HG03095 (cell line): ENCODE measurements at regions not wholly inside any gene's neighbourhood (a gene's known extent, or its start where the extent isn't known, plus 50 kb on each side); places are given as distances from the start of the nearest gene placed in this dataset.
"Not testable (repeated sequence)": the region's sequence is repeated elsewhere in the genome, so short reads cannot be mapped to it uniquely, and the experiment has no call there.

Experiments used
- ATAC-seq: cut with Tn5 transposase; IDR thresholded peaks from one replicate; pipeline ENCODE4 v1.9.1; 2021; ENCODE audit warnings: moderate library complexity; ENCODE audit not compliant: unreplicated experiment

GRCh38 chr20:29516847-29517246, 1740.6 kb upstream of the DEFB115 start:
- ATAC-seq = not testable (repeated sequence)

DNA sequence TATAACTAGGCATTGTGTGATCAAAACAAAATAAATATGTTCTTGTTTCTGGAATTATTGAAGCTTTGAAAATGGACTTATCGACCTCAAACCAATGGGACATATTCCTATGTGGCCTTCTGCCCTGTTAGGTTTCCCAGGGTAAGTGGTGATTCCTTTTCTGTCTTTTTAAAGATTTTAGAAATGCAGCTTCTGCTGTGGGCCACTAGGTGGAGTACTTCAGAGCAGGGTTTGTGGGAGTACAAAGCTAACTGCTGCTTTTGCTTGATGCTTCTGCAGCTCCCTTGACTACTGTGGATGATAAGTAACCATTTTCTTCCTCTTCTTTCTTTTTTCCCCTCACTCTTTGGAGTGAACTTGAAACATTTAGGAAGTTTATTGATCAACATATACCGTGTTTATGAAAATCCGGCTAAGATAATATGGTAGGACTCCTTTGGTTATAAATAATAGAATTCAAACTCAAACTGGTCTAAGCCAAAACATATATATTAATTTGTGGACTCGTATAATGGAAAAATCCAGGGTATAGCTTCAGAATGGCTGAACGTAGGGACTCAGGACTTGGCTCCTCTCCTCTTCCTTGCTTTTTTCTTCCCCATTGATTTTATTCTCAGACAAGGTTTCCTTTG, 1737.7 kb upstream of the DEFB115 start:
- ATAC-seq = not testable (repeated sequence)

- ATAC-seq = not testable (repeated sequence)
Measured at GRCh38 chr20:29533566-29534177, 1723.8 kb upstream of the DEFB115 start.

DNA sequence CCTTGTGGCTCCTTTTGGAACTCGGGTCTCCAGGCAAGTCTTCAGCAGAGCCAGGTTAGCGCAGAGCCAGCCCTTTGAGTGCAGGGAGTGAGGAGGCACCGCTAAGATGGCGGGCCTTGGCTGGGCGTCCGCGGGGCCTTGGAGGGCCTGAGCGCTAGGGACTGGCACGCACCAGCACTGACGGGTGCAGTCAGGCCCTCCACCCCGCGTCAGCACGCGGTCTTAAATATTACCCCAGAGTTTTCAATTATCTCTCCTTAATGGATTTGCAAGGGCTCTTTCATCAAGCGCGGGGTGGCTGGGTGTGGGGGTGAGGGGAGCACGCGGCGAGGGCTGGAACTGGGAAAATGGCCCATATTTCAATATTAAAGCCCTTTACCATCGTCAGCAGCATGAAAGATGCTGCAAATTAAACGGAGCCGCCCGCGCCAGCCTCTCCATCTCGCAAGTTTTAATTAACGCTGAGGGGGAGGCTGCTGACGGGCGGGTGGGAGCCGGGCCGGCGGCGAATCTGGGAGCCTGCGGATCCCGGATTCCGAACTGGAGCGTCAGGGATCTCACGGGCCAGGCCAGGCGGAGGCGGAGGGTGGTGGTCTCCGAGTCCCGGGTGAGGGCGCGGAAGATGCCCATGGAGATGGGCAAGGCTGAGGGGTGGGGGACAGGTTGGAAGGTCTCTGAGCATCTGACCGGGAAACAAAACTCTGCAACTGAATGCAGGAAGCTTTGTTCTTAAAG, 1690.4 kb upstream of the DEFB115 start:
- not testable (repeated sequence) for ATAC-seq

DNA sequence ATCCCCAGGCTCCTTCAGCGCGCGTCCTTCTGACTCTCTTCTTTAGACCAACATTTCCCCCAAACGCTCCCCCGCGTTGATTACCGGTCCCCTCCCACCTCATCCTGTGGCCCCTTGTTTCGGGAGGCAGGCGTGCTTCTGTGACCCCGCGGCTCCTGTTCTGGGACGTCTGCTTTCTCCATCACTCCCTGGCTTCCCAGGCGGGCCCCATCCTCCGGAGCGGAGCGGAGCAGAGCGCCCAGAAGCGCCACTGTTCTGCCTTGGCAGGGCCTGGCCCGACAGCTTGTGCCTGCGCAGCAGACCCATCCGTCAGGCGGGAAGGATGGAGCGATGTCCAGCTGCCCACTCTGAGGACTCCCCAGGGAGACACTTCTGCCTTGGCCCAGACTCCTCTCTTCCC, 1689.8 kb upstream of the DEFB115 start:
- ATAC-seq = not testable (repeated sequence)

DNA sequence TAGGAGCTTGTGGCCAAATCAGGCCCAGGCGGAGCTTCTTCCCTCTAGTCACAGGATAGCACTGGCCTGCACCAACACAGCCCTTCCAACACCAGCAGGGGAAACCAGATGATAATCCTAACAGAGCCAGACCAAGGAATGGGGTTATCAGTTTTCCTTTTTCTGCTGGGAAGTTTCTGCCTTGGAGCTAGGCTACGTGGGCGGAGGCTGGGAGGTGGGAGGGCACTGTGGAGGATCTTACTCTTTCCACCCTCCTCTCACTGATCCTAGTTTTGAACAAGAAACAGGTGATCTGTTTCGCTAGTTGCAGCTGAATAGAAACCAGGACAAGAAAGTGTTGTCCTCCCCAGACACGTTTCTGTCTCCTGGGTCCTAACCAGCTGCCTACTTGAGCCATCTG, 1687.3 kb upstream of the DEFB115 start:
- ATAC-seq = not testable (repeated sequence)

DNA sequence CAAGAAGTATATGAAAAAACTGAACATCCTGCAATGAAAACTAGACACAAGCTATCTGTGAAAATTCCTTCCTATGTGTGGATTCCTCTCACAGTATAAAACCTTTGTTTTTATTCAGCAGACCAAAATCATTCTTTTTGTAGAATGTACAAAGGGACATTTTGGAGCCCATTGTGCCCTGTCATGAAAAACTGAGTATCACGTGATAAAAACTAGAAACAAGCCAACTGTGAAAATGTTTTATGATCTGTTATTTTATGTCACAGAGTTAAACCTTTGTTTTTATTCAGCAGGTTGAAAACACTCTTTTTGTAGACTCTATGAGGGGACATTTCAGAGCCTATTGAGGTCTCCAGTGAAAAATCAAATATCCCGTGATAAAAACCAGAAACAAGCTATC, 1667.9 kb upstream of the DEFB115 start:
- ATAC-seq = not testable (repeated sequence)

DNA sequence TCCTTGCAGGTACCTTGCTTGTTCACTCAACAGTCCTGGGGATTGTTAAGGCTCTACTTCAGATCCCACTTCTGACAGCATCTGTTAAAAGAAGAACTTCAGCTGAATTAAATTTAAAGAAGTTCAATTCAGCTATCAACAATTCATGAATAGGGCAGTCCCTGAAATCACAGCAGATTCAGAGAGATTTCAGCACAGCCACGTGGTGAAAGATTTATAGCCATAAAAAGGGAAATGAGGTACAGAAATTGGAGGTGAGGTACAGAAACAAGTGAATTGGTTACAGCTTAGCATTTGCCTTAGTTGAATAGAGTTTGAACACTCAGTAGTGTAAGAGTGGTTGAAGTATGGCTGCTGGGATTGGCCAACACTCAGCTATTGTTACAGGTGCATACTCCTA, 1653.3 kb upstream of the DEFB115 start:
- ATAC-seq = not testable (repeated sequence)

- ATAC-seq = not testable (repeated sequence)
Measured at GRCh38 chr20:29606171-29606570, 1651.3 kb upstream of the DEFB115 start.

- not testable (repeated sequence) for ATAC-seq
Measured at GRCh38 chr20:29629395-29629794, 1628.1 kb upstream of the DEFB115 start.
